Head of caudate nucleus (tissue), 42 donors: ENCODE measurements at regions not wholly inside any gene's neighbourhood (a gene's known extent, or its start where the extent isn't known, plus 50 kb on each side); places are given as distances from the start of the nearest gene placed in this dataset.

Source experiments
- DNase-seq, 42 donors: peaks; one replicate each; pipeline versions ENCODE4 v3.0.0 to v3.0.0-alpha.2; 2020 to 2021; ENCODE audit warnings: mixed read lengths in 7 of 42
- intact Hi-C: fragments of 100-400 bp; cut with DNase I; formaldehyde crosslinking; loops from one replicate; pipeline ENCODE4 v1.15.0; 2022

- no peak for DNase-seq
- intact Hi-C loops: no loop called here
Observed at GRCh38 chr12:92459850-92460249, 242.9 kb upstream of the PLEKHG7 start.

- no peak for DNase-seq
Observed at GRCh38 chr12:92458996-92459395, 243.8 kb upstream of the PLEKHG7 start.

GRCh38 chr12:92457458-92458180, 245.2 kb upstream of the PLEKHG7 start:
- intact Hi-C loops: no loop called here
- no peak for DNase-seq

More at GRCh38 chr12:92458996-92459395, 243.8 kb upstream of the PLEKHG7 start:
- intact Hi-C loops: no loop called here

- intact Hi-C loops: no loop called here
- DNase-seq: no peak
Observed at GRCh38 chr12:92452763-92453162, 250.0 kb upstream of the PLEKHG7 start.

- no peak for DNase-seq
- intact Hi-C loops: no loop called here
Observed at GRCh38 chr12:92446083-92446460, 256.7 kb upstream of the PLEKHG7 start.

- peak in 1 of 42 donors; percentile 13 for DNase-seq
- intact Hi-C loops: no loop called here
Observed at GRCh38 chr12:92445253-92446082, 257.3 kb upstream of the PLEKHG7 start.

GRCh38 chr12:92444763-92445162, 258.0 kb upstream of the PLEKHG7 start:
- peak in 20 of 42 donors; percentile 5 to 60 (median 23) for DNase-seq
- intact Hi-C loops: no loop called here

GRCh38 chr12:92442782-92443181, 260.0 kb upstream of the PLEKHG7 start:
- intact Hi-C loops: no loop called here
- no peak for DNase-seq

GRCh38 chr12:92440072-92440471, 262.7 kb upstream of the PLEKHG7 start:
- no peak for DNase-seq
- intact Hi-C loops: no loop called here

GRCh38 chr12:92439420-92439805, 263.4 kb upstream of the PLEKHG7 start:
- no peak for DNase-seq
- intact Hi-C loops: no loop called here

GRCh38 chr12:92438641-92439419, 264.0 kb upstream of the PLEKHG7 start:
- no peak for DNase-seq
- intact Hi-C loops: no loop called here

- intact Hi-C loops: no loop called here
- no peak for DNase-seq
Observed at GRCh38 chr12:92437452-92437851, 265.3 kb upstream of the PLEKHG7 start.

- no peak for DNase-seq
- intact Hi-C loops: no loop called here
Observed at GRCh38 chr12:92436856-92437255, 265.9 kb upstream of the PLEKHG7 start.

GRCh38 chr12:92434607-92435025, 268.2 kb upstream of the PLEKHG7 start:
- no peak for DNase-seq
- intact Hi-C loops: no loop called here

GRCh38 chr12:92432724-92433441, 269.9 kb upstream of the PLEKHG7 start:
- intact Hi-C loops: no loop called here
- no peak for DNase-seq

- intact Hi-C loops: no loop called here
- peak in 10 of 42 donors; percentile 11 to 32 (median 15) for DNase-seq
Observed at GRCh38 chr12:92431146-92431545, 271.6 kb upstream of the PLEKHG7 start.

- no peak for DNase-seq
- intact Hi-C loops: no loop called here
Observed at GRCh38 chr12:92426332-92426731, 276.5 kb upstream of the PLEKHG7 start.

GRCh38 chr12:92425165-92425564, 277.6 kb upstream of the PLEKHG7 start:
- DNase-seq: no peak
- intact Hi-C loops: no loop called here

- intact Hi-C loops: no loop called here
- no peak for DNase-seq
Observed at GRCh38 chr12:92424338-92424737, 278.5 kb upstream of the PLEKHG7 start.
